ENCODE measurements at regions not wholly inside any gene's neighbourhood (a gene's known extent, or its start where the extent isn't known, plus 50 kb on each side); places are given as distances from the start of the nearest gene placed in this dataset.

GRCh38 chr1:29577512-29577911, 341.2 kb downstream of the PTPRU start:
- Histone ChIP-seq H3K27ac (no peak overlapping the region), H3K36me3 (no peaks in the 10 kb centered on the region), H3K4me1 (peaks cover 0 to 10% (median 0%) of the 10 kb centered on the region in 6 donors), H3K4me3 (no peak overlapping the region), H3K9me3 (no peaks in the 10 kb centered on the region), H3K27me3 (replicated peaks in 1 of 7) (peaks cover 0 to 27% (median 0%) of the 10 kb centered on the region in 7 donors)
- DNase-seq: no peak
- WGBS, 5 donors: 52 to 72% (median 59%) methylated on average over 7 to 9 of the region's 9 CpGs
- intact Hi-C loops (cut with DNase I; ENCODE audit: low total_unique reads): no loop called here
- no peak for TF ChIP-seq POLR2A (IDR thresholded peaks at IDR 0.05)
- no peak for TF ChIP-seq POLR2AphosphoS5 (IDR thresholded peaks at IDR 0.05)
- TF ChIP-seq CTCF (IDR thresholded peaks at IDR 0.05 in 8 of 11, conservative IDR thresholded peaks at IDR 0.05 in 3 of 11): no peak

- H3K27ac ChIP-seq: no peak overlapping the region
- H3K36me3 ChIP-seq: no peaks in the 10 kb centered on the region
- TF ChIP-seq CTCF (IDR thresholded peaks at IDR 0.05 in 8 of 11, conservative IDR thresholded peaks at IDR 0.05 in 3 of 11) (no peak), POLR2AphosphoS5 (IDR thresholded peaks at IDR 0.05) (no peak), POLR2A (IDR thresholded peaks at IDR 0.05) (no peak)
- intact Hi-C loops (cut with DNase I; ENCODE audit: low total_unique reads): no loop called here
- H3K27me3 ChIP-seq (replicated peaks in 1 of 7): peaks cover 0 to 27% (median 0%) of the 10 kb centered on the region in 7 donors
- H3K4me1 ChIP-seq: peaks cover 0 to 10% (median 0%) of the 10 kb centered on the region in 6 donors
- H3K4me3 ChIP-seq: no peak overlapping the region
- DNase-seq: no peak
- H3K9me3 ChIP-seq: no peaks in the 10 kb centered on the region
- WGBS, 5 donors: 75 to 87% (median 86%) methylated on average over 6 of the region's 6 CpGs
Measured at GRCh38 chr1:29576510-29576909, 340.2 kb downstream of the PTPRU start.

- TF ChIP-seq POLR2AphosphoS5 (IDR thresholded peaks at IDR 0.05): no peak
- no peak for TF ChIP-seq CTCF (IDR thresholded peaks at IDR 0.05 in 8 of 11, conservative IDR thresholded peaks at IDR 0.05 in 3 of 11)
- TF ChIP-seq POLR2A (IDR thresholded peaks at IDR 0.05): no peak
- Histone ChIP-seq H3K27me3 (replicated peaks in 1 of 7) (peaks cover 0 to 27% (median 0%) of the 10 kb centered on the region in 7 donors), H3K27ac (peak overlapping the region in 1 of 8 donors; percentile 26), H3K36me3 (no peaks in the 10 kb centered on the region), H3K9me3 (no peaks in the 10 kb centered on the region), H3K4me1 (peaks cover 0 to 10% (median 0%) of the 10 kb centered on the region in 6 donors), H3K4me3 (no peak overlapping the region)
- intact Hi-C loops (cut with DNase I; ENCODE audit: low total_unique reads): no loop called here
- no peak for DNase-seq
Measured at GRCh38 chr1:29575826-29576225, 339.5 kb downstream of the PTPRU start.

GRCh38 chr1:29575277-29575676, 339.0 kb downstream of the PTPRU start:
- no peaks in the 10 kb centered on the region for H3K36me3 ChIP-seq
- H3K27me3 ChIP-seq (replicated peaks in 1 of 7): peaks cover 0 to 27% (median 0%) of the 10 kb centered on the region in 7 donors
- peak overlapping the region in 1 of 8 donors; percentile 26 for H3K27ac ChIP-seq
- TF ChIP-seq CTCF (IDR thresholded peaks at IDR 0.05 in 8 of 11, conservative IDR thresholded peaks at IDR 0.05 in 3 of 11) (no peak), POLR2A (IDR thresholded peaks at IDR 0.05) (no peak), POLR2AphosphoS5 (IDR thresholded peaks at IDR 0.05) (peak in 2 of 3 donors; percentile 26 to 54)
- no peaks in the 10 kb centered on the region for H3K9me3 ChIP-seq
- DNase-seq: no peak
- H3K4me1 ChIP-seq: peaks cover 0 to 10% (median 0%) of the 10 kb centered on the region in 6 donors
- intact Hi-C loops (cut with DNase I; ENCODE audit: low total_unique reads): no loop called here
- no peak overlapping the region for H3K4me3 ChIP-seq
- WGBS, 5 donors: 58 to 65% (median 61%) methylated on average over 6 of the region's 6 CpGs

All from spleen (tissue), 11 donors.